RWPE2 (cell line): ENCODE measurements at regions not wholly inside any gene's neighbourhood (a gene's known extent, or its start where the extent isn't known, plus 50 kb on each side); places are given as distances from the start of the nearest gene placed in this dataset.

ENCODE experiments used
- ATAC-seq: fragments of 200-7000 bp; cut with Tn5 transposase; 3 replicates; pipeline ENCODE4 v1.9.1; 2021; ENCODE audit warnings: low read depth
- DNase-seq: peaks from one replicate; pipeline ENCODE4 v3.0.0-alpha.2; 2020; ENCODE audit warnings: low spot score
- H3K27ac ChIP-seq: fragments of 450-650 bp; 2 replicates; pipeline ENCODE4 v1.5.1; 2017; ENCODE audit warnings: mild to moderate bottlenecking; ENCODE audit not compliant: poor library complexity, severe bottlenecking
- H3K27me3 ChIP-seq: fragments of 250-450 bp; sonication (Bioruptor Pico); 2 replicates; pipeline ENCODE4 v1.5.1; 2021; ENCODE audit warnings: mild to moderate bottlenecking, moderate library complexity; ENCODE audit not compliant: insufficient read depth, poor library complexity, severe bottlenecking
- H3K36me3 ChIP-seq: fragments of 250-450 bp; sonication (Bioruptor Pico); 2 replicates; pipeline ENCODE4 v1.5.1; 2020; ENCODE audit warnings: low read depth, mild to moderate bottlenecking, moderate library complexity
- H3K4me1 ChIP-seq: fragments of 250-450 bp; sonication (Bioruptor Pico); 2 replicates; pipeline ENCODE4 v1.5.1; 2021; ENCODE audit warnings: mild to moderate bottlenecking, moderate library complexity; ENCODE audit not compliant: insufficient read depth, poor library complexity, severe bottlenecking
- H3K4me3 ChIP-seq: fragments of 250-450 bp; sonication (Bioruptor Pico); 2 replicates; pipeline ENCODE4 v1.5.1; 2021; ENCODE audit warnings: mild to moderate bottlenecking, moderate library complexity; ENCODE audit not compliant: severe bottlenecking
- H3K9me3 ChIP-seq: fragments of 250-450 bp; sonication (Bioruptor Pico); 2 replicates; pipeline ENCODE4 v1.5.1; 2021; ENCODE audit warnings: mild to moderate bottlenecking, moderate library complexity; ENCODE audit not compliant: severe bottlenecking
- TF ChIP-seq, protein P1 (sequence below): fragments of 450-650 bp; IDR thresholded peaks from one replicate; pipeline ENCODE4 v1.5.1; 2017; ENCODE audit warnings: mild to moderate bottlenecking, moderate library complexity; ENCODE audit not compliant: poor library complexity, severe bottlenecking

DNA sequence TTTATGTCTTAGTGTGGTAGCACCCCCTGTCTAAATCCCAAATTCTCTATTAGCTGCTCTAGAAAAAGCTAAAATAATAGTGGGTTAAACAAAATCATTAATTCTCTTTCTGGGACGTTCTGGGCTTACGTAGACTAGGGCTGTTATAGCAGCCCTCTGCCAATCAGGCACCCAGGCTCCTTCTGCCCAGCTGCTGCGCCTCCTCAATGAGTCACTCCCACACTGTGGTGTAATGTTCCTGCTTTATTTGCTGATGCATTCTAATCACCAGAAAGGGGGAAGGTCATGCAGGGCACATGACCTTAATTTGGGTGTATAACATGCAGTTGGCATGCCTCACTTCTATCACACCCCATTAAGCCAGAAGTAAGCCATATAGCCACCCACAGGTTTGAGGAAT lies 294.5 kb downstream of the GALC start:
- Histone ChIP-seq H3K27ac (no peak overlapping the region), H3K36me3 (no peaks in the 10 kb centered on the region), H3K4me1 (no peaks in the 10 kb centered on the region), H3K4me3 (no peak overlapping the region), H3K9me3 (no peaks in the 10 kb centered on the region), H3K27me3 (no peaks in the 10 kb centered on the region)
- TF ChIP-seq, protein P1, sequence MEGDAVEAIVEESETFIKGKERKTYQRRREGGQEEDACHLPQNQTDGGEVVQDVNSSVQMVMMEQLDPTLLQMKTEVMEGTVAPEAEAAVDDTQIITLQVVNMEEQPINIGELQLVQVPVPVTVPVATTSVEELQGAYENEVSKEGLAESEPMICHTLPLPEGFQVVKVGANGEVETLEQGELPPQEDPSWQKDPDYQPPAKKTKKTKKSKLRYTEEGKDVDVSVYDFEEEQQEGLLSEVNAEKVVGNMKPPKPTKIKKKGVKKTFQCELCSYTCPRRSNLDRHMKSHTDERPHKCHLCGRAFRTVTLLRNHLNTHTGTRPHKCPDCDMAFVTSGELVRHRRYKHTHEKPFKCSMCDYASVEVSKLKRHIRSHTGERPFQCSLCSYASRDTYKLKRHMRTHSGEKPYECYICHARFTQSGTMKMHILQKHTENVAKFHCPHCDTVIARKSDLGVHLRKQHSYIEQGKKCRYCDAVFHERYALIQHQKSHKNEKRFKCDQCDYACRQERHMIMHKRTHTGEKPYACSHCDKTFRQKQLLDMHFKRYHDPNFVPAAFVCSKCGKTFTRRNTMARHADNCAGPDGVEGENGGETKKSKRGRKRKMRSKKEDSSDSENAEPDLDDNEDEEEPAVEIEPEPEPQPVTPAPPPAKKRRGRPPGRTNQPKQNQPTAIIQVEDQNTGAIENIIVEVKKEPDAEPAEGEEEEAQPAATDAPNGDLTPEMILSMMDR = no peak
- DNase-seq (no peak), ATAC-seq (peak; percentile 79)

DNA sequence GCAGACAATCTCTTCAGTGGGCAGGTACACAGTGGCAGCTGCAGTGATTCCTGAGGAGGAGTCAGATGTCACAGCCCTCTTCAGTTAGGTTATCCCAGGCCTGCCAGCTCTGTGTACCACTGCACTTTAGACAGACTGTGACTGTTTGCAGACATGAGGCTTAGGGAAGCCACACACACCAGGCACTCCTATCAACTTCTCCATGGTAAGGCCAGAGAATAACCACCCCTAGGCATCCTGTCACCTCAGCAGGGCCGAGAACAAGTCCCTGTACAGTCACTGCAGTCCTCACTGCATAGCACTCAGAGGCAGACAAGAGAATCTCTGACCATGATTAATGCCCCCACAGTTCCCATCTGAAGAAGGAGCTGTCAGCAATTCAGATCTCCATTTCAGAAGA lies 296.5 kb downstream of the GALC start:
- TF ChIP-seq, protein P1 = no peak
- ATAC-seq = peak; percentile 32; the same call in 1 of the 3 replicates
- Histone ChIP-seq H3K36me3 (no peaks in the 10 kb centered on the region), H3K27me3 (no peaks in the 10 kb centered on the region), H3K27ac (no peak overlapping the region), H3K4me3 (no peak overlapping the region), H3K4me1 (no peaks in the 10 kb centered on the region), H3K9me3 (no peaks in the 10 kb centered on the region)
- DNase-seq = no peak

DNA sequence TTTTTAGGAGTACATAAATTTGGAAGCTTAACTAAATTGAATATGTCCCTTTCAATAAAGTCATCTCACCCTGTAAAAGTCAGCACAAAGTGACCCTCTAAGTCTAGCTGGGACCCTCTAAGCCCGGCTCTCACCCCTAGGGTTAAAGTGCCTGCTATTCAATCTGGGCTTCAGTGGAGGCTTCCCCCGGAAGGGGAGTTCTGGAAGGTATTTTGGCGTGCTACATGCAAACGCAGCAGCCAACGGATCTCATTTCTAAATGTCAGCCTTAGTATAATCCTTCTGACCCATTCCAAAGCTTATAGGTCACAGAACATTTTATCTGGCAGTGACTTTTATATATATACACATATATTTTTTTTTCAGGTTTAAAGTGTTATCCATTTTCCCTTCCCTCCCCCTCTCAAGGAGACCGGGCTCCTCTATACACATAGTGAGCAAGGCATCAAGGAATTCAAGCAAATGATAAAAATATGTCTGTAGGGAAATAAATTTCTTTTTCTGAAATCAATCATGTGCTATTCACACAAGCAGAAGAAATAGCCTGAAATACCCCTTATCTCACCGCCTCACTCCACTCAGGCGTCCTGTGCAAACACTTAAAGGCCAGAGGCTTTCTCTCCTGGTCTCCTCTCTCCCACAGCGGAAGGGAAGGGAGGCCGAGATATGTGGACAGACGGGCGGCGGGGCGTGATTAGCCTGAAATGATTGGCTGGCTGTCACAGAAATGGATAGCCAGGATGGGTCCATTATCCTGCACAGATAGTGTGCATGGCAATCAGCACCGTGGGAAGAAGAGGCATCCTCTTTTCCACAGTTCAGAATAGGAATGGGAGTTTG lies 301.7 kb downstream of the GALC start:
- no peak overlapping the region for H3K4me3 ChIP-seq
- H3K4me1 ChIP-seq = no peaks in the 10 kb centered on the region
- H3K9me3 ChIP-seq = no peaks in the 10 kb centered on the region
- no peak overlapping the region for H3K27ac ChIP-seq
- peaks cover 22% of the 10 kb centered on the region for H3K27me3 ChIP-seq
- DNase-seq = no peak
- TF ChIP-seq, protein P1 = no peak
- ATAC-seq = no peak
- H3K36me3 ChIP-seq = no peaks in the 10 kb centered on the region

DNA sequence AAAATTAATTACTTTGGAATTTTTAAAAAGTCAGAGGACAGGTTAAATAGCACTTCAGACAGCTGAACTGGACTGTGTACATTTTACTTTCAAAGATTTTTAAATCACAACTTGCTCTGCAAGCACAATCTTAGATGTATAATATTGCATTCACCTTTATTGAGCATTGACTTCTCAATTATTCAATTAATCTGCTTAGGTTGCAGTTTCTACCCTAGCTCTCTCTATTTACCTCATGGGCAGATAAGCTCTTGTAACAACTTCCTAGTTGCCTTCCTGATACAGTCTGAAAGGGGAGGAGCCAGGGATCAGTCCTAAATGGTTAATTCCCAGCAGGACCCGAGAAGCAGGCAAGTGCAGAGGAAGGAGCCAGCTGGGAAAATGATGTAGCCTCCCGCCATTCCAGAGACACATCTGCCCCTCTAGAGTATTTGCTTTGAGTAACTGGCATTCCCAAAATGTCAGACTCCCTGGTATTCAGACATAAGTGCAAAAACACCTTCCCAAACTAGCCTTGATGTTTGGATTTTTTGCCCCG lies 302.8 kb downstream of the GALC start:
- Histone ChIP-seq H3K9me3 (no peaks in the 10 kb centered on the region), H3K27me3 (peaks cover 22% of the 10 kb centered on the region), H3K4me3 (no peak overlapping the region), H3K36me3 (no peaks in the 10 kb centered on the region), H3K4me1 (no peaks in the 10 kb centered on the region), H3K27ac (no peak overlapping the region)
- ATAC-seq (no peak), DNase-seq (no peak)
- TF ChIP-seq, protein P1 = no peak

DNA sequence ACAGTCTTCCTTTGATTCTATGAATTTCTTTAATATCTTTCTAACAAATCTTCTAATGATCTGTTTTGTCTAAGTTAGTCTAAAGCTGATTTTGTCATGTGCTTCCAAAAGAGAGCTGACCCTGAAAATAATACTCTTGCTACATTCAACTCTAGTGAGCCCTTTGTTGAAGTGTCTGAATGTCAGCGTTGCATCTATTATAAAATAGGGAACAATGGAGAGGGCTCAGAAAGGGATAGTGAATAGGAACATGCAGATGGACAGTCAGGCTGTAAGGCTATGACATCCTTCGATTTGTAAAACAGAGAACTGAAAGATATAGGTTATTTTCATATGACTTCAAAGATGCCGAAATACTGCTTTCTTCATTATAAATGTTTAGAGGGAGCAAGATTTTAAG lies 304.5 kb downstream of the GALC start:
- Histone ChIP-seq H3K4me1 (no peaks in the 10 kb centered on the region), H3K4me3 (no peak overlapping the region), H3K27me3 (peaks cover 22% of the 10 kb centered on the region), H3K36me3 (no peaks in the 10 kb centered on the region), H3K27ac (no peak overlapping the region), H3K9me3 (no peaks in the 10 kb centered on the region)
- ATAC-seq (no peak), DNase-seq (no peak)
- TF ChIP-seq, protein P1 = no peak
